HG02884 (cell line): ENCODE measurements at regions not wholly inside any gene's neighbourhood (a gene's known extent, or its start where the extent isn't known, plus 50 kb on each side); places are given as distances from the start of the nearest gene placed in this dataset.

Experiments used
- ATAC-seq: cut with Tn5 transposase; IDR thresholded peaks from one replicate; pipeline ENCODE4 v1.9.1; 2021; ENCODE audit warnings: mild to moderate bottlenecking, moderate library complexity; ENCODE audit not compliant: unreplicated experiment

DNA sequence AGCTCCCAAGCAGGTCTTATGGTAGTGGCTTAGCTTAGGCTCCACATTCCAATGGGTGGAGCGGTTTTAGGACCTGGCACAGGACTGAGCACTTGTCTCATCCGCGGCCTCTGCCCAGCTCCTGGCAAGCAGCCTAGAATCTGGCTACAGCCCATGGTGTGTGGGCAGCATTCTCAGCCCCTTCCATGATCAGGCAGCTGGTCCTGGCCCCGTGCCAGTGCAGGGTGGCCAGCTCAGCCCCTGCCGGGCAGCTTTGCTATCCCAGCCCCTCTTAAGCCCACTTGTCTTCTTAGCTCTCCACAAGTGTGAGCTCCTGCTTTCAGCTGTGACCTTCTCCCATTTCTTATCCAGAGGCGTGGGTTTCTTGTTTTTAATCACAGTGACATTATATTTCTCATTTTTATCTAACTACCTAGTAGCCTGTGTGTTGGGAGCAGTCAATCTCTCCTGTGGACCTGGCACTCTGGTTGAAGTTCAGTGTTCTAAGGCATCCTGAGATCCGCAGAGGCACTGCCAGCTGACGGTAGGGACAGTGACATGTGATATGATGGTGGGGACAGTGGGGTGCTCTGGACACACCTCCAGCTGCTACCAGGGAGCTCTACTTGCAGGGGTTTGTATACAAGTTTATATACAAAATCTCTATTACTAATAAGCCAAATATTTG is 84.5 kb upstream of the PRNP start:
- ATAC-seq = no peak

GRCh38 chr20:4600308-4601014 is 85.8 kb upstream of the PRNP start:
- no peak for ATAC-seq

- ATAC-seq = no peak
Measured at GRCh38 chr20:4597215-4597614, 89.0 kb upstream of the PRNP start.

DNA sequence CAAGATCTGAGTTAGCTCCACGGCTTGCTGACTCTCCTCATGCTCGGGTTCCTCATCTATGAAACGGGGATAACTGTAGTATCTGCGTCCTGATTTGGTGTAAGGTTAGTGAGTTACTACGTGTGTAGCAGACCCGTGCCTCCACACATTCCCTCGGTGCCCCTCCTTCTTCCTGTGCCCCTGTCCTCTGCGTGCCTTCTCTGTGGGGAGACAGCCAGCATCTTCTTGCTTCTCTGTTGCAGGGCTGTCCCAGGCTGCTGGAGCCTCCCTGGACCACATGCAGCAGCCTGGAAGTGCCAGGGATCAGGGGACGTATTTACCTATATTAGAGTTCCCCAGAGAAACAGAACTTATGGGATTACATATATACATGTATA is 93.1 kb upstream of the PRNP start:
- ATAC-seq = no peak

GRCh38 chr20:4592316-4593148 is 93.7 kb upstream of the PRNP start:
- no peak for ATAC-seq

DNA sequence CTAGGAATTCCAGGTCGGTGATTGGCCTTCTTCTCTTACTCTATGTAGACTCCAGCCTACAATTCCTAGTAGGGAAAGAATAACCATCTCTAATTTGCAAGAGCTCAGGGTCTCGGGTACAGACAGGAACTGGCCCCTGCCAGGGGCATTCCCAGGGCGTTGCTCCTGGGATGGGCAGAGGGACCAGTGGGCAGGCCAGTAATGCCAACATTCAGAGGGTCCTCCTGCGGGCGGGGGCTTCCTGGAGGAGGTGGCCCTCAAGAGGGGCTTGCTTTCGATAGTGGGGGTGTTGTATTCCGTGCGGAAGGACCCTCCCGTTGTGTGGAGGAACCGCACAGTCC is 94.3 kb upstream of the PRNP start:
- ATAC-seq = no peak

DNA sequence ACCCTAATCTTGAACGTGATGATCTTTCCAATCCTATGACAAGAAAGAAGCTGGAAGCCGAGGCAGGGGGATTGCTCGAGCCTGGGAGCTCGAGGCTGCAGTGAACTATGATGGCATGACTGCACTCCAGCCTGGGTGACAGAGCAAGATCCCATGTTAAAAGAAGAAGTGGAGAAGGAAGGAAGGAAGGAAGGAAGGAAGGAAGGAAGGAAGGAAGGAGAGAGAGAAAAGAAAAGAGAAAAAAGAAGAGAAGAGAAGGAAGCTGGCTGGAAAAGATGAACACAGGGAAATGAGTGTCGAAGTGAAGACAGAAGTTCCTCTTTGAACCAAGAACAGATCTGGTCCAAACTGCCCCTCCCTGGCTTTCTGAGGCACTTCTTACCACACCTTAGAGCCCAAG is 100.5 kb upstream of the PRNP start:
- no peak for ATAC-seq

- ATAC-seq = no peak
Measured at GRCh38 chr20:4585104-4585753, 101.0 kb upstream of the PRNP start.

- ATAC-seq = no peak
Measured at GRCh38 chr20:4584510-4584909, 101.7 kb upstream of the PRNP start.

GRCh38 chr20:4581838-4582237 is 104.4 kb upstream of the PRNP start:
- no peak for ATAC-seq

- no peak for ATAC-seq
Measured at GRCh38 chr20:4578375-4578774, 107.9 kb upstream of the PRNP start.

GRCh38 chr20:4574356-4574690 is 111.9 kb upstream of the PRNP start:
- ATAC-seq = no peak

GRCh38 chr20:4573564-4574355 is 112.5 kb upstream of the PRNP start:
- no peak for ATAC-seq

DNA sequence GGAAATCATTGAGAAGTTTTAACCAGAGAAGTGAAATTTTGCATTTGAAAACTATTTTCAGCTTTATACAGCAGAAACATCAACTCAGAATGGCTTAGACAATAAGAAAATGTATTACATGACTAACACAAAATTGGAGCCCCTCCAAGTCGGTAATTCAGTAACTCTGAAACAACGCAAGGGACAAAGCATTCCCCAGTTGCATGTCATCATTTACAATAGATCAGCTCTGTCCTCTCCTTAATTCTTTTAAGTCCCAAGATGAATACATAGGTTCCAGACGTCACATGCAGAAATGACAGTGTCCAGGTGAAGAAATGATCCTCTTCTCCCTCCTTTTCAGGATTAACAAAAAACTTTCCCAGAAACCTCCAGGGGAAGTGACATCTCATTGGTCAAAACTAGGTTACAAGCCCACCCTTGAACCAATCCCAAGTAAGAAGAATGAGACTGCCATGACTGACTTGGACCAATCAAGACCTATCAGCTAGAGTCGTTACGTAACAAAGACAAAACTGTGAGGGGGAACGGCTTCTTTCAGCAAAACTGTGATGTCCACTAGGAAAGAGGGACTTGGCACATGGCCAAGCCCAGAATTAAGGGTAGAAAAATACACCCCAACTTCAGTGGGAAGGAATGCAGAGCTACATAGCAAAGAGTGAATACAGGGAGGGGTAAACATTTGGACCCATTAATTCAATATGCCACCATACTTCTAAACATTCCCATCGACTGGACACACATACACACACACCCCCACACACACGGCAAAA is 114.3 kb upstream of the PRNP start:
- ATAC-seq = no peak

DNA sequence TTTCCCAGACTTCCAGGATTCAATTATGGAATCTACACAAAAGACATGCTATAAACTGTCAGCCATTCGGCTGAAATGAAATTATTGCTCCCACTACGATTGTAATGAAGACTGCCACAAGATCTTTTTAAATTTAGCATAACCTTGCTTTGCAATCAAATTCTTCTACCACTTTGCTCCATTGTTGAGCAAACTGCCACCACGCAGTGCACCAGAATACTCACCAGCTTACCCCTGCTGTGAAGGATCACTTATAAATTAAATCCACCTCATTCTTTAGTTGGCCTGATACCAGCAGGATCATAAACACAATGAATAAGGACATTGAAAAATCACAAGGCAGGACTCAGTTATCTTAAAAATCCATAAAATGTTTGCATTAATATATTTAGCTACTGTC is 116.4 kb upstream of the PRNP start:
- ATAC-seq = no peak

DNA sequence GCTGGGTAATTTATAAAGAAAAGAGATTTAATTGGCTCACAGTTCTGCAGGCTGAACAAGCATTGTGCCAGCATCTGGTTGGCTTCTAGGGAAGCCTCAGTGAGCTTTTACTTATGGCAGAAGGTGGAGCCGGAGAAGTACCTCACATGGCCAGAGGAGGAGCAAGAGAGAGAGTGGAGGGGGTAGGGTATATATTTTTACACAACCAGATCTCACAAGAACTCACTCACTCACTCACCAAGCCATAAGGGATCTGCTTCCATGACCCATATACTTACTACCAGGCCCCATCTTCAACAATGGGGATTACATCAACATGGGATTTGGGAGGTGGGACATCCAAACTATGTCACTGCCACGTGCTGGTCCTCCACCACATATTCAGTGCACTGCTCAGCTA is 117.2 kb upstream of the PRNP start:
- no peak for ATAC-seq

GRCh38 chr20:4568361-4568959 is 117.8 kb upstream of the PRNP start:
- ATAC-seq = no peak

DNA sequence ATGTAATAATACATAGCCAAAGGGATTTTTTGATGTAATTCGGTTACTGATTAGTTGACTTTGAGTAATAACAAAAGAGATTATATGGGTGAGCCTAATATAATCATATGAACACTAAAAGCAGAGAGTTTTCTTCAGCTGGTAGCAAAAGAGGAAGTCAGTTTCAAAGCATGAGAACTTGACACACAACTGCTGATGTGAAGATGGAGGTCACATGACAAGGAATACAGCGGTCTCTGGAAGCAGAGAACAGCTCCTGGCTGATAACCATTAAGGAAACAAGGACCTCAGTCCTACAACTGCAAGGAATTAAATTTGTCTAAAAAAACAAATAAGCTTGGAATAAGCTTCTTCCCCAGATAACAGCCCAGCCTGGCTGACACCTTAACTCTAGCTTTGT is 119.1 kb upstream of the PRNP start:
- ATAC-seq = no peak

DNA sequence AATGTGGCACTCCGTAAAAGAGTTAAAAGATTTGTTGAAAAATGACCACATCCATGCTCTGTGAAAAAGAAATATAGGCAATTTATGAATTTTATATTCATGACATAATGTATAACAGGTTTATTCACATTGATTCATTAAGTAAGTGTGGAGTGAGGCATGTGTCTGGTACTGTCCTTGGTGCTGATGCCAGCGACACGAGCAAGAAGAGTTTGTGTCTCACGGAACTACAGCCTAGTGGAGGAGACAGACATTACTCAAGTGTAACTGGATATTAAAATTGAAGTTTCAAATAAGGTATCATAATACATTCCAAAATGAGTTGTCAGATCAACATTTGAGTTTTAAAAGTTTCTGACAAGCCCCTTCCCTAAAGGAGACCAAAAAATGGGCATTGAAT is 122.7 kb upstream of the PRNP start:
- ATAC-seq = no peak

- no peak for ATAC-seq
Measured at GRCh38 chr20:4563031-4563430, 123.2 kb upstream of the PRNP start.
